Rectal smooth muscle tissue (tissue), 1 donor: ENCODE measurements at regions not wholly inside any gene's neighbourhood (a gene's known extent, or its start where the extent isn't known, plus 50 kb on each side); places are given as distances from the start of the nearest gene placed in this dataset.

Experiments used
- H3K27ac ChIP-seq: one replicate; pipeline ENCODE4 v1.7.0; 2013; ENCODE audit warnings: low read depth, low read length, inconsistent platforms
- H3K27me3 ChIP-seq: one replicate; pipeline ENCODE4 v1.7.0; 2013; ENCODE audit warnings: low read length; ENCODE audit not compliant: control insufficient read depth, insufficient read depth
- H3K36me3 ChIP-seq: one replicate; pipeline ENCODE4 v1.7.0; 2013; ENCODE audit warnings: low read length; ENCODE audit not compliant: control insufficient read depth, insufficient read depth
- H3K4me1 ChIP-seq: one replicate; pipeline ENCODE4 v1.7.0; 2013; ENCODE audit warnings: low read length; ENCODE audit not compliant: control insufficient read depth, insufficient read depth
- H3K4me3 ChIP-seq: one replicate; pipeline ENCODE4 v1.7.0; 2013; ENCODE audit warnings: low read length
- H3K9ac ChIP-seq: one replicate; pipeline ENCODE4 v1.7.0; 2013; ENCODE audit warnings: low read length

DNA sequence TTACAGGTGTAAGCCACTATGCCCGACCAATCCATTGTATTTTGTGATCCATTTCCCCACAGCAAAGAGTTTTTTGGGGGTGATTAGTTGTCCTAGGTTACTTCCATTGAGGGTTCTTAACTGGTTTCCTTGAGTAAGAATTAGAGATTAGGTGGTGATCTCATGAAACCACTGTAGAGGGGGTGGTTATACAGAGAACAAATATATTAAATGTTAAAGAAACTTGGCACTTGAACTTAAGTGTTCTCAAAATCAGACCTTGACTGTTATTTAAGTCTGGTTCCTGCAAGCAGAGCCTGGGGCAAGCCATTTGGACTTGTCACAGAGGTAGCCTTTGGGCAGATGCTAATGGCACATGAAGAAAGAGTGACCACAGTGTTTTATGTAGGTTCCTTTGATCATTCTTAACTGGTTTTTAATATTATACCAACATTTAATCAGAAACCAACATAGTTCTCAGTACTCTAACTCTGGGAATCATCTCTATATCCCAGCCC is 288.5 kb downstream of the SOX4 start:
- H3K36me3 ChIP-seq = no peaks in the 10 kb centered on the region
- H3K4me3 ChIP-seq = no peak overlapping the region
- no peaks in the 10 kb centered on the region for H3K27me3 ChIP-seq
- H3K27ac ChIP-seq = no peak overlapping the region
- peaks cover 14% of the 10 kb centered on the region for H3K4me1 ChIP-seq
- H3K9ac ChIP-seq = no peak overlapping the region

DNA sequence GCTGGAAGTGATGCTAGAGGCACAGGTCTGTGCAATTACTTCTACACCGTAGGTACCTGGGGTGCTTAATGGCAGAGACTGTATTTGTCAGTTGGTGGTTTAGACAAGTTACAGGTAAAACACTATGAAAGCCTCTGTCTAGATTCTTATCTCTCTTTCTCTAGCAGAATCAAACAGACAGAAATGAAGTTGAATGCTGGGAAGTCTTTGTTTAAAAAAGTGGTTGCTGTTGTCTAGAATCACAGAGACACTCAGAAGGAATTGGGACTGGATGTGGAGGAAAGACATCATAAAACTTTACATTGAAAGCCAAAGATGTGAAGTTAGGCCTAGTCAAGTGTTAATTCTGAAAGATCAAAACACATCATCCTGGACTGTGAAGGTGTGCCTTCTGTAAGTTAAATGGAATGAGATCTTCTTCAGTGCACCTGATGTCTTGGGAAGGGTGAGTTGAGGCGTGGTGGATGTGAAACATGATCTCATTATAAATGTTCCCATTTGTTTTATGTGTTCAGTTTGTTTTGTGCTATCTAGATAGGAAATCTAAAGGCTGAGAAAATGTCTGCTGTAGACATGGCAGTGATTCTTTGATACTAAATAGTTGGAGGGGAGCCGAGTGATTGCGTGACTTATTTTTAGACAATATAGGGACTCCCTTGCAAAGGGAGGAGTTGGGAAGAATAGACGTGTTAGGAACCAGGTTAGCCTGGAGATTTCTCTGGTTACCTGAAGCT is 290.2 kb downstream of the SOX4 start:
- no peak overlapping the region for H3K9ac ChIP-seq
- peak overlapping the region; percentile 6 for H3K27ac ChIP-seq
- H3K36me3 ChIP-seq = no peaks in the 10 kb centered on the region
- H3K27me3 ChIP-seq = no peaks in the 10 kb centered on the region
- no peak overlapping the region for H3K4me3 ChIP-seq
- peaks cover 25% of the 10 kb centered on the region for H3K4me1 ChIP-seq

DNA sequence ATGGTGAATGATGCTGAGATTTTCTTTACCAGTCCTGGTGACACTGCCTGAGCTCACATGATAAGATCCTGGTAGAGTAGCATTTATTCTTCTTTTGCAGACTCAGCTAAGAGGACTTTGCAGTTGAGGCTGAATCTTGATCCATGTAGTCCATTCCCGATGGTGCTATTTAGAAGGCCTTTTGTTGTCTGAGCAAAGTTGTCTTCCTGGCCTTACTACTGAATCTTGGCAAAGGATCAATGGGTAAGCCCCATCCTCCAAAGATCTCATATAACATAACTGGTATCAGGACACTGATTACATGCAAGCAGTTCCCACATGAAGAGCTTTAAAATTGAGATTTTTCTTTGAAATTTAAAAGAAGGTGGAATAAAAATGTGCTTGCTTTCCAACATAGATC is 291.6 kb downstream of the SOX4 start:
- Histone ChIP-seq H3K36me3 (no peaks in the 10 kb centered on the region), H3K9ac (no peak overlapping the region), H3K27me3 (no peaks in the 10 kb centered on the region), H3K27ac (peak overlapping the region; percentile 38), H3K4me1 (peaks cover 25% of the 10 kb centered on the region), H3K4me3 (no peak overlapping the region)

DNA sequence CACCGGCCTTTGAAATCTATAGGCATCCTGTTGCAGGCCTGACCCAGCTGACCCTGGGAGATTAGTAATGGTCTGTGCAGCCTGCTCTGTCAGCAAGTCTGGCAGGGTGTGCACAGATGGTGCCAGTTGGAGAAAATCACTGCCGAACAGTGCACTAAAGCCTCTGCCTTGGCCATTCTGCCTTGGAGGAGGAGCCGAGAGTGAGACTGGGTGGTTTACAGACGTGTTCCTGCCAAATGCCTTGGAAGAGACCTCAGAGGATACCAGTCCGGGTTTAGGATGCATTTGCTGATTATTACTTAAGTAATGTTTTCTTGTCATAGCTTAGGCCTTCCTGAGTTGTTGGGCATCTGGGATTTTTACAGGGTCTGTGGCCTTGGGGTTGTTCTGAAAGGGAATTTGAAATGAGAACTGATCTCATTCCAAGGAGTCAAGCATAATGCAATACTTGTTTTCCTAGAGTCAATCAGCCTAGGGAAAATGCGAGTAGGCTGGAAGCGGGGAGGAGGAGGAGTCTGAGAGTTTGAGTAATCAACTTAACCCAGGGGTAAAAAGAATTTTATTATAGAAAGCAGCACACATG is 292.1 kb downstream of the SOX4 start:
- H3K36me3 ChIP-seq = no peaks in the 10 kb centered on the region
- peak overlapping the region; percentile 29 for H3K27ac ChIP-seq
- no peak overlapping the region for H3K9ac ChIP-seq
- H3K4me3 ChIP-seq = no peak overlapping the region
- no peaks in the 10 kb centered on the region for H3K27me3 ChIP-seq
- peaks cover 25% of the 10 kb centered on the region for H3K4me1 ChIP-seq

DNA sequence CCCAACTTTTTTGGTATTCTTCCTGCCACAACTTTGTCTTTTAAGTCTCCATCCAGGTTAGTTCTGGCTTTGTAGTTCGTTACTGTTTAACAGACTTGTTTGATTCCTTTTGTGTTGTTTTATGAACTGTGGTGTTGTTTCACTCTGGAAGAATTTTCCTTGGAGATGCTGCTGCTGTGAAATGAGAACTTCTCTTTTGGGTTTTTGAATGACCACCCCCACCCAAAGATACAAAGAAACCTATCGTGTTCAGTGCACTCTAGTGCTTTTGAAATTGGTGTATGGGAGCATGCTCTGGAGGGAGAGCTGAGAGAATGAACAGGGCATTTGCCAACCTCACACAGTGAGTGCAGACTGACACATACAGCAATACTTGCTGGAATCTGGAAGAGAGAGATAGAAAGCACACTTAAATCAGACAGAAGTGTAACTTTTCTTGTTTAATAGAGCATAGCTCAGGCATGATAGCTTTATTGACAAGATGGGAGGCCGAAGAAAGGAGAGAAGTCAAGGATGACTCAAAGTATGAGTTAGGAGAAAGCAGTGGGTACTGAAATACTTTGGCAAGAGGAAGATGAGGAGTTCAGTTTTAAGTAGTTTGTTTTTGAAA is 293.1 kb downstream of the SOX4 start:
- Histone ChIP-seq H3K36me3 (no peaks in the 10 kb centered on the region), H3K27me3 (no peaks in the 10 kb centered on the region), H3K9ac (no peak overlapping the region), H3K4me3 (no peak overlapping the region), H3K27ac (peak overlapping the region; percentile 29), H3K4me1 (peaks cover 25% of the 10 kb centered on the region)

DNA sequence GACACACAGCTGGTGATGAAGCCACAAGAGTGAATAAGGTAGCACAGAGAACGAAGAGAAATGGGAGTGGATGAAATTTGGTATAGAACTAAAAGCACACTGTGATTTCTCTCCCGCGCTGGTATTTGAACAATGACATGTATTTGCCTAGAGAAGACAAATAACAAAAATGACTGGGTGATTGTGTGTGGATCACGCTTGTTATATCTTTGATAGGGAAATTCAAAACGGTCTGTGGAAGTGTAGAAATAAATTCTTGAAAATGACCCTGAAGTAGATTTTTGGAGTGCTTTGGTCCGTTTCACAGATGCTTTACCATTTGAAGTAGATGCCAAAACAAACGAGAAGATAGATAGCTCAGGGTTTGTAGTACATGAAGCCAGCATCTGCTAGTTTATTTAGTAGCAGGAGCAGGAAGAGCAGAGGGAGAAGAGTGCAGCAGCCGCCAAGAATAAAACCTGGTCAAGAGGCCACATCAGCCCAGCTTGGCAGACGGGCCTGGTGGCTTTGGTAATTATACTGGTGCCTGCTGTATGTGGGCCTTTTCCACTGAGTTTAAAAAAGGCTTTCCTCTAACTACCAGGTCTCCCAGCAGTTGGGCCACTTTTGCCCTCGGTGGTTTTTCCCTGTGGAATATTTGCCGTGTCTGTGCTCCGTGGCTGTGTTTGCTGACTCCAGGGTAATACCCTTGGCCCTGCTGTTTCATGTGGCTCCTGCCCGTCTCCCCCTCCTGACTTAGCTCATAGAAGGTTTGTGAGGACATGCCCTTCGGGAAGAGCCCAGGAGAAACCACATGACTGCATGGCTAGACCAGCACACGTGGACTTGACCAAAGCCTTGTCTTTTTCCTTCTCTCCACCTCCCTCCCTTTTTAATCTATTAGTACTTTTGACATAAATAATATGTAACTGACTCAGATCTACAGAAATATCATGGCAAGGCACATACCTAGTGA is 294.0 kb downstream of the SOX4 start:
- H3K36me3 ChIP-seq = no peaks in the 10 kb centered on the region
- peaks cover 25% of the 10 kb centered on the region for H3K4me1 ChIP-seq
- H3K9ac ChIP-seq = no peak overlapping the region
- H3K4me3 ChIP-seq = peak overlapping the region; percentile 25
- H3K27me3 ChIP-seq = no peaks in the 10 kb centered on the region
- H3K27ac ChIP-seq = peak overlapping the region; percentile 29

DNA sequence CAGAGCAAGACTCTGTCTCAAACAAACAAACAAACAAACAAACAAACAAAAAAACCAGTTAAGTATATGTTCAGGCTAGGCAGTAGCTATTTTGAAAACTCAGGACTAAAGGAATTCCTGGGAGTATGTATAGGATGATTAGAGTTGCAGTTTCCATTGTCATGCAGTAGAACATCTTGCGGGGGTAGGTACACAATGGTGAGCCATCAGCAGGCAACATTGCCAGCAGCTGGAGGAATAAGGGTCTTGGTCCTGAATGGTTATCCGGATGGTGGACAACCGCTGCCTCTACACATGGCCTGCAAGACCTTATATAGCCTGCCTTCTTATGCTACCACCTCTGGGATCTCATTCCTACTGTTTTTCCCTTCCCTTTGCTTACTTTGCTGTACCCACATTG is 297.5 kb downstream of the SOX4 start:
- Histone ChIP-seq H3K36me3 (no peaks in the 10 kb centered on the region), H3K9ac (no peak overlapping the region), H3K27ac (no peak overlapping the region), H3K4me1 (peaks cover 19% of the 10 kb centered on the region), H3K4me3 (no peak overlapping the region), H3K27me3 (no peaks in the 10 kb centered on the region)

DNA sequence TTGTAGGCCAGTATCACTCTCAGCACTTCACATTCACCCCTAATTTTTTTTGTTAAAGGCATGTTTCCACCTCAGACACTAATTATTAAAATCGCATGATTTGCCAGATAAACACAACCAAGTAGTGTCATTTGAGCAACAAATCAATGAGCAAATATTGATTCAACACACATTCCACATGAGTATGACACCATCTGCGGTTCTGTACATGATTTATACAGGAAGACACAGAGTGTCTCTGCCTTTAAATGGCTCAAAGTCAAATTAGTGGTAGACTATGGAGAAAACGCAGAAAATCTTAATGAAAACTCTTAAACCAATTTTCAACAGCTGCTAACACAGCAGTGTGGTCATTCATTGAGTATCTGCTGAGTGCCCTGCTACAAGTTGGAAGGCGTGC is 300.2 kb downstream of the SOX4 start:
- H3K27me3 ChIP-seq = no peaks in the 10 kb centered on the region
- no peak overlapping the region for H3K27ac ChIP-seq
- H3K9ac ChIP-seq = no peak overlapping the region
- H3K4me3 ChIP-seq = no peak overlapping the region
- no peaks in the 10 kb centered on the region for H3K36me3 ChIP-seq
- H3K4me1 ChIP-seq = no peaks in the 10 kb centered on the region

DNA sequence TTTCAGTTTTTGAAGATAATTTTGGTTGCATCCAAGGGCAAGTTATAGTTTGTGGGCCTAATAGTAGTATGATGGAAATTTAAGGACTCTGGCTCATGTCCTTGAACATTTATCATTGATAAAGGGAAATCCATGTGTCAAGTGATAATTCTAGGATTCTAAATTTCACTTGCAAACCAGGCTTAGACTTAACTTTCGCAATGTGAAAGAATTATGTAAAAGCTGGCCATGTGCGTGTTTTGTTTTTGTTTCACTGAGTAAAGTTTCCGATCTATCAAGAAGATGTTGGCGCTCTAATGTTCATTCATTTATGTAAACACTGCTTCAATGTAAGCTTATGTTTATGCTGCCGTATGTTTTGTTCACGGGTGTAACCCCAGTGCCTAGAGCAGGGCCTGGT is 302.0 kb downstream of the SOX4 start:
- Histone ChIP-seq H3K4me1 (no peaks in the 10 kb centered on the region), H3K4me3 (no peak overlapping the region), H3K27ac (no peak overlapping the region), H3K36me3 (no peaks in the 10 kb centered on the region), H3K27me3 (no peaks in the 10 kb centered on the region), H3K9ac (no peak overlapping the region)

DNA sequence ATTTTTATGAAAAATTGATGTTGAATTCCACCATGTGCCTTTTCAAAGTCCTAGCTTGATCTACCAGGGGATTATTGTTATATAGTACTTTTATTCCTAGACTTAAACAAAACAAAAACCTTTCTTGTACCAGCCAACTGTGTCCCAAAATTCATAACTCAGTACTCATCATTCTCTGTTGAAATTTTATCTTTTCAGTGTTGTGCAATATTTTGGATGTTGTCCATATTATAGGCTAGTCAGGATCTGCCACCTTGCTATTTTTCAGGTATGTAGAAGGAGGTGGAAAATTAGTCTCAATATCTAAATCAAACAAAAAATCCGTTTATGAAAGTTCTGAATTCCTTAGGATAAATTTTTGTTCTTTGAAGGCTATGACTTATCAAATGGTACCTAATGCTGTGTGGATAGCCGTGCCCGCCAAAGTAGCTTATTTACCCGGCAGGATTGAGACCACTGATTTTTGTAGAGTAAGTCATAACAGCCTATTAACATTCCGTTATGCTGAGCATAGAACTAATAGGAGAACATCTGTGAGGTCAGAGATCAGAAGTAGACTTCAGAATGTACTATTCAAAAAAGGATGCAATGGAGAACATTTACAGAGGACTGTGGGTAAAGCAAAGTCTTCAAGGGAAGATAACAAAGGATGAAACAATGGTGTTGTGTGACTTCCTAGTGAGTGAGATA is 304.7 kb downstream of the SOX4 start:
- H3K4me1 ChIP-seq = no peaks in the 10 kb centered on the region
- H3K27ac ChIP-seq = no peak overlapping the region
- no peak overlapping the region for H3K9ac ChIP-seq
- no peaks in the 10 kb centered on the region for H3K27me3 ChIP-seq
- no peaks in the 10 kb centered on the region for H3K36me3 ChIP-seq
- no peak overlapping the region for H3K4me3 ChIP-seq

DNA sequence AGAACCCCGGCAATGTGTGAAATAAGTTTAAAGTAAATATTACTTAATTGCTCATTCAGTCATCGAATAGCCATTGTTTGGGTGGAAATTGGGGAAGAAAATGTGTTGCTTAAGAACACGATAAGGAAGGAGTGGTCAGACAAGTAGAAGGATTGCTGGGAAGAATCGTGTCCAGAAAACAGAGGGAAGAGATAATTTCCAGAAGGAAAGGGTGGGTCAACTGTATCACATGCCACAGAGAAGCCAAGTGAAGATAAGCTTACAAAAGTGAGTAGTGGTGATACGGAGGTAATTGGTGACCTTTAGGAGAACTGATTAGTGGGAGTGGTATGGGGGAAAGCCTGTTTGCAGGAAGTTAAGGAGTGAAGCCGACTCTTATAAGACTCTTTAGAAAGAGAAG is 306.2 kb downstream of the SOX4 start:
- Histone ChIP-seq H3K4me1 (no peaks in the 10 kb centered on the region), H3K27ac (no peak overlapping the region), H3K9ac (no peak overlapping the region), H3K4me3 (no peak overlapping the region), H3K27me3 (no peaks in the 10 kb centered on the region), H3K36me3 (no peaks in the 10 kb centered on the region)
